ENCODE measurements at regions not wholly inside any gene's neighbourhood (a gene's known extent, or its start where the extent isn't known, plus 50 kb on each side); places are given as distances from the start of the nearest gene placed in this dataset.

DNA sequence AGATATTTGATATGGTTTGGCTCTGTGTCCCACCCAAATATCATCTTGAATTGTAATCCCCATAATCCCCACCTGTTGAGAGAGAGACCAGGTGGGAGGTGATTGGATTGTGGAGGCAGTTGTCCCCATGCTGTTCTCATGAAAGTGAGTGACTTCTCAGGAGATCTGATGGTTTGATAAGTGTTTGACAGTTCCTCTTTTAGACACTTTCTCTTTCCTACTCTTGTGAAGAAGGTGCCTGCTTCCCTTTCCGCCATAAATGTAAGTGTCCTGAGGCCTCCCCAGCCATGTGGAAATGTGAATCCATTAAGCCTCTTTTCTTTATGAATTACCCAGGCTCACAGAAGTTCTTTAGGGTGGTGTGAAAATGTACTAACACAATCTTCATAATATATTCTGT is 1404.0 kb upstream of the ADGRB3 start:
- H3K27me3 ChIP-seq (ENCODE audit: control insufficient read depth, insufficient read depth, low read length) = no peaks in the 10 kb centered on the region
- no peaks in the 10 kb centered on the region for H3K79me2 ChIP-seq
- H3K4me2 ChIP-seq (ENCODE audit: low read length) = no peak overlapping the region
- H3K9ac ChIP-seq = no peak overlapping the region
- H3K27ac ChIP-seq = no peak overlapping the region
- TF ChIP-seq, protein P1, sequence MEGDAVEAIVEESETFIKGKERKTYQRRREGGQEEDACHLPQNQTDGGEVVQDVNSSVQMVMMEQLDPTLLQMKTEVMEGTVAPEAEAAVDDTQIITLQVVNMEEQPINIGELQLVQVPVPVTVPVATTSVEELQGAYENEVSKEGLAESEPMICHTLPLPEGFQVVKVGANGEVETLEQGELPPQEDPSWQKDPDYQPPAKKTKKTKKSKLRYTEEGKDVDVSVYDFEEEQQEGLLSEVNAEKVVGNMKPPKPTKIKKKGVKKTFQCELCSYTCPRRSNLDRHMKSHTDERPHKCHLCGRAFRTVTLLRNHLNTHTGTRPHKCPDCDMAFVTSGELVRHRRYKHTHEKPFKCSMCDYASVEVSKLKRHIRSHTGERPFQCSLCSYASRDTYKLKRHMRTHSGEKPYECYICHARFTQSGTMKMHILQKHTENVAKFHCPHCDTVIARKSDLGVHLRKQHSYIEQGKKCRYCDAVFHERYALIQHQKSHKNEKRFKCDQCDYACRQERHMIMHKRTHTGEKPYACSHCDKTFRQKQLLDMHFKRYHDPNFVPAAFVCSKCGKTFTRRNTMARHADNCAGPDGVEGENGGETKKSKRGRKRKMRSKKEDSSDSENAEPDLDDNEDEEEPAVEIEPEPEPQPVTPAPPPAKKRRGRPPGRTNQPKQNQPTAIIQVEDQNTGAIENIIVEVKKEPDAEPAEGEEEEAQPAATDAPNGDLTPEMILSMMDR (IDR thresholded peaks at IDR 0.05) = no peak
- no peak overlapping the region for H3K4me3 ChIP-seq (ENCODE audit: low read depth, low read length)
- H3K36me3 ChIP-seq (ENCODE audit: control insufficient read depth, insufficient read depth, low read length) = no peaks in the 10 kb centered on the region
- no peaks in the 10 kb centered on the region for H3K9me3 ChIP-seq (ENCODE audit: control insufficient read depth, low read length)
- H3K4me1 ChIP-seq = no peaks in the 10 kb centered on the region
- H2AFZ ChIP-seq = no peak overlapping the region

DNA sequence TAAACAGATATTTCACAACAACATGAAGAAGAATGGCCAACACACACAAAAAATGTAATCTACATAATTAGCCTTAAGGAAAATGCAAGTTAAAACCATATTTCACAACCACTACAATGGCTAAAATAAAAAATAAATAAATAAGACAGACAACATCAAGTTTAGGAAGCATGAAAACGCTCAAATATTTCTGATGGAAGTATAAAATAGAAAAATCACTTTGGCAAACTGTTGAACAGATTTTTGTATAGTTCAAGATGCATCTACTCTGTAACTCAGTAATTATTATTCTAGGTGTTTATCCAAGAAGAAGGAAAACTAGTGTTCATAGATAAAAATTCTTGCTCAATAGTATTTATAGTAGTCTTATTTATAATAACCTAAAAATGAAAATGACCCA is 1410.1 kb upstream of the ADGRB3 start:
- H2AFZ ChIP-seq = no peak overlapping the region
- no peaks in the 10 kb centered on the region for H3K9me3 ChIP-seq (ENCODE audit: control insufficient read depth, low read length)
- no peak overlapping the region for H3K4me3 ChIP-seq (ENCODE audit: low read depth, low read length)
- H3K27ac ChIP-seq = no peak overlapping the region
- TF ChIP-seq, protein P1 (IDR thresholded peaks at IDR 0.05) = no peak
- no peaks in the 10 kb centered on the region for H3K36me3 ChIP-seq (ENCODE audit: control insufficient read depth, insufficient read depth, low read length)
- H3K79me2 ChIP-seq = no peaks in the 10 kb centered on the region
- H3K4me1 ChIP-seq = no peaks in the 10 kb centered on the region
- H3K4me2 ChIP-seq (ENCODE audit: low read length) = no peak overlapping the region
- H3K27me3 ChIP-seq (ENCODE audit: control insufficient read depth, insufficient read depth, low read length) = no peaks in the 10 kb centered on the region
- H3K9ac ChIP-seq = no peak overlapping the region

DNA sequence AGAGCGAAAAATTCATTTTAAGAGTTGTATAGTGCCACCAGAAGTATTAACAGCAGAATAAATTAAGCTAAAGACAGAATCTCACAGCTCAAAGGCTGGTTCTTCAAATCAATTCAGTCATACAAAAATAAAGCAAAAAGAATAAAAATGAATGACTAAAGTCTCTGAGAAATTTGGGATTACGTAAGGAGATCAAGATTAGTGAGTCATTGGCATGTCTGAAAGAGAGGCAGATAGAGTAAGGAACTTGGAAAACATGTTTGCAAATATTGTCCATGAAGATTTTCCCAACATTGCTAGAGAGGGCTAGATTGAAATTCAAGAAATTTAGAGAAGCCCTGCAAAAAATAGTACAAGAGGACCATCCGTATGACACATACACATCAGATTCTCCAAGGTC is 1413.9 kb upstream of the ADGRB3 start:
- TF ChIP-seq, protein P1 (IDR thresholded peaks at IDR 0.05) = no peak

DNA sequence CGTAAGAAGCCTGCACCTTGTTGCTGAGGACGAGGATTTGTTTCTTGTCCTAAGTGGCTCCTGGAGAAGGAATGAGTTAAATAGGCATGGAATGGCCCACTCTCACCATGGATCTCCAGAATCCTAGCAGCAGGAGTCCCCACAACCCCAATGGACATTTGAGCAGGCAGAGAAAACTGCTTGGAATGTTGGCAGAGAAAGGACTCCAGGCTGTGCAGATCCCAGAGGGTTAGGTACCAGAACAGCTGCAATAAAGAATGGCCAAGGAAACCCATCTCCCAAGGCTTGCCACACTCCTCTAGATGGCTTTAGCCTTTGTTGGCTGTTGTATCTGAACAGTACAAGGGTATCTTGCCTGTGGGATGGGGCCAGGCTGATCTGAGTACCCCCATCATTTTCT is 1415.7 kb upstream of the ADGRB3 start:
- Histone ChIP-seq H3K4me2 (ENCODE audit: low read length) (no peak overlapping the region), H2AFZ (no peak overlapping the region), H3K4me1 (no peaks in the 10 kb centered on the region), H3K4me3 (ENCODE audit: low read depth, low read length) (no peak overlapping the region), H3K9me3 (ENCODE audit: control insufficient read depth, low read length) (no peaks in the 10 kb centered on the region), H3K9ac (no peak overlapping the region), H3K36me3 (ENCODE audit: control insufficient read depth, insufficient read depth, low read length) (no peaks in the 10 kb centered on the region), H3K79me2 (no peaks in the 10 kb centered on the region), H3K27ac (no peak overlapping the region), H3K27me3 (ENCODE audit: control insufficient read depth, insufficient read depth, low read length) (no peaks in the 10 kb centered on the region)
- TF ChIP-seq, protein P1 (IDR thresholded peaks at IDR 0.05) = no peak

More for the DNA sequence above, 1413.9 kb upstream of the ADGRB3 start:
- H3K4me1 ChIP-seq = no peaks in the 10 kb centered on the region
- no peaks in the 10 kb centered on the region for H3K79me2 ChIP-seq
- H3K4me3 ChIP-seq (ENCODE audit: low read depth, low read length) = no peak overlapping the region
- no peaks in the 10 kb centered on the region for H3K36me3 ChIP-seq (ENCODE audit: control insufficient read depth, insufficient read depth, low read length)
- H3K4me2 ChIP-seq (ENCODE audit: low read length) = no peak overlapping the region
- H2AFZ ChIP-seq = no peak overlapping the region
- no peak overlapping the region for H3K27ac ChIP-seq
- H3K27me3 ChIP-seq (ENCODE audit: control insufficient read depth, insufficient read depth, low read length) = no peaks in the 10 kb centered on the region
- H3K9me3 ChIP-seq (ENCODE audit: control insufficient read depth, low read length) = no peaks in the 10 kb centered on the region
- no peak overlapping the region for H3K9ac ChIP-seq

DNA sequence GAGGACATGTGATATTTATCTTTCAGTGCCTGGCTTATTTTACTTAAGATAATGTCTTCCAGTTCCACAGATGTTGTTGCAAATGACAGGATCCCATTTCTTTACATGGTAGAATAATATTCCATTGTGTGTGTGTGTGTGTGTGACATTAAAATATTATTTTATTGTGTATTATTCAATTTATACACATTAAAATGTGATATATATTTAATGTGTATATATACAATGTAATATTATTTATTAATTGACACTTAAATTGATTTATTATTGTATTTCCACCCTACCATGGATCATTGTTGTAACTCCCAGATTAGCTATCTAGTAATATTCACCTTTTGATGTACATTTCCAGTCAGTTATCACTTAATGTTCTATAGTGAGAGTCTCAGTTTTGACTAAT is 1422.5 kb upstream of the ADGRB3 start:
- no peak overlapping the region for H3K9ac ChIP-seq
- H3K27me3 ChIP-seq (ENCODE audit: control insufficient read depth, insufficient read depth, low read length) = no peaks in the 10 kb centered on the region
- H3K9me3 ChIP-seq (ENCODE audit: control insufficient read depth, low read length) = no peaks in the 10 kb centered on the region
- no peak overlapping the region for H3K27ac ChIP-seq
- no peak overlapping the region for H2AFZ ChIP-seq
- no peaks in the 10 kb centered on the region for H3K4me1 ChIP-seq
- TF ChIP-seq, protein P1 (IDR thresholded peaks at IDR 0.05) = no peak
- no peaks in the 10 kb centered on the region for H3K79me2 ChIP-seq
- H3K4me2 ChIP-seq (ENCODE audit: low read length) = no peak overlapping the region
- no peaks in the 10 kb centered on the region for H3K36me3 ChIP-seq (ENCODE audit: control insufficient read depth, insufficient read depth, low read length)
- H3K4me3 ChIP-seq (ENCODE audit: low read depth, low read length) = no peak overlapping the region
